GM10248 (cell line): ENCODE measurements at regions not wholly inside any gene's neighbourhood (a gene's known extent, or its start where the extent isn't known, plus 50 kb on each side); places are given as distances from the start of the nearest gene placed in this dataset.

Experiments
- CTCF ChIA-PET: fragments of 300-600 bp; sonication (Branson Sonifier 250); formaldehyde crosslinking; extraction: SDS; loops from one replicate; lab custom pipeline; 2021; ENCODE audit warnings: antibody characterized with exemption; lab: Yijun Ruan, JAX
- POLR2A ChIA-PET: fragments of 350-650 bp; sonication (Branson Sonifier 250); formaldehyde crosslinking; extraction: SDS; loops from one replicate; lab custom pipeline; 2020; ENCODE audit warnings: antibody characterized with exemption; lab: Yijun Ruan, JAX
- DNase-seq: peaks from one replicate; pipeline ENCODE4 v3.0.0; 2012; ENCODE audit errors: extremely low spot score
- CTCF ChIP-seq: IDR thresholded peaks from 2 replicates; pipeline ENCODE4 v1.5.1; 2012; ENCODE audit warnings: mild to moderate bottlenecking, low read depth; ENCODE audit errors: extremely low read depth, missing control alignments, control extremely low read depth

GRCh38 chr12:60195483-60195882 is 599.7 kb downstream of the SLC16A7 start:
- no peak for DNase-seq
- ChIA-PET POLR2A (no interaction called here), CTCF (no interaction called here)
- no peak for TF ChIP-seq CTCF

GRCh38 chr12:60196366-60196765 is 600.5 kb downstream of the SLC16A7 start:
- DNase-seq, result no peak
- POLR2A ChIA-PET, result no interaction called here
- no peak for TF ChIP-seq CTCF
- CTCF ChIA-PET, result no interaction called here

- DNase-seq, result no peak
- POLR2A ChIA-PET, result no interaction called here
- CTCF ChIA-PET, result no interaction called here
- no peak for TF ChIP-seq CTCF
Measured at GRCh38 chr12:60197589-60197988, 601.8 kb downstream of the SLC16A7 start.

- ChIA-PET CTCF (no interaction called here), POLR2A (no interaction called here)
- TF ChIP-seq CTCF, result no peak
- no peak for DNase-seq
Measured at GRCh38 chr12:60201891-60202290, 606.1 kb downstream of the SLC16A7 start.

- TF ChIP-seq CTCF, result no peak
- ChIA-PET POLR2A (no interaction called here), CTCF (no interaction called here)
- DNase-seq, result no peak
Measured at GRCh38 chr12:60205500-60205899, 609.7 kb downstream of the SLC16A7 start.

- POLR2A ChIA-PET, result no interaction called here
- CTCF ChIA-PET, result interaction anchor here (1.5 kb wide), 1 partner anchor 9 kb away, joined by 3 read pairs; no protein-coding TSS in a partner anchor
- DNase-seq, result no peak
- no peak for TF ChIP-seq CTCF
Measured at GRCh38 chr12:60209521-60209920, 613.7 kb downstream of the SLC16A7 start.

- CTCF ChIA-PET, result interaction anchor here (1.5 kb wide), 1 partner anchor 9 kb away, joined by 3 read pairs; no protein-coding TSS in a partner anchor
- TF ChIP-seq CTCF, result no peak
- POLR2A ChIA-PET, result no interaction called here
- no peak for DNase-seq
Measured at GRCh38 chr12:60209933-60210332, 614.1 kb downstream of the SLC16A7 start.
